Liver (tissue), 8 donors: ENCODE measurements at regions not wholly inside any gene's neighbourhood (a gene's known extent, or its start where the extent isn't known, plus 50 kb on each side); places are given as distances from the start of the nearest gene placed in this dataset.

Experiments
- DNase-seq: peaks from one replicate; pipeline ENCODE4 v3.0.0-alpha.2; 2017; ENCODE audit warnings: low spot score
- H3K27ac ChIP-seq, 2 donors: one replicate each; pipeline ENCODE4 v1.7.0; 2013; ENCODE audit warnings: inconsistent platforms in 2 of 2, low read length in 2 of 2, control low read depth in 1 of 2, low read depth in 1 of 2, mild to moderate bottlenecking in 1 of 2
- H3K27me3 ChIP-seq, 4 donors: one replicate each; pipeline versions ENCODE4 v1.6.1 to v1.7.0; 2013; ENCODE audit warnings: low read length in 3 of 4, inconsistent platforms in 1 of 4, mild to moderate bottlenecking in 1 of 4, moderate library complexity in 1 of 4; ENCODE audit not compliant: control insufficient read depth in 4 of 4, insufficient read depth in 4 of 4
- H3K36me3 ChIP-seq, 4 donors: one replicate each; pipeline versions ENCODE4 v1.6.1 to v1.7.0; 2013; ENCODE audit warnings: low read length in 3 of 4, mild to moderate bottlenecking in 3 of 4, low read depth in 1 of 4, moderate library complexity in 1 of 4; ENCODE audit not compliant: control insufficient read depth in 4 of 4, insufficient read depth in 3 of 4
- H3K4me1 ChIP-seq, 4 donors: one replicate each; pipeline versions ENCODE4 v1.6.1 to v1.7.0; 2013; ENCODE audit warnings: low read length in 3 of 4, mild to moderate bottlenecking in 3 of 4, moderate library complexity in 1 of 4; ENCODE audit not compliant: control insufficient read depth in 4 of 4, insufficient read depth in 4 of 4
- H3K4me3 ChIP-seq, 3 donors: one replicate each; pipeline versions ENCODE4 v1.6.1 to v1.7.0; 2013; ENCODE audit warnings: low read length in 3 of 3, control low read depth in 1 of 3, low read depth in 1 of 3, mild to moderate bottlenecking in 1 of 3
- H3K9ac ChIP-seq, 2 donors: one replicate each; pipeline ENCODE4 v1.7.0; 2013; ENCODE audit warnings: low read length in 2 of 2, mild to moderate bottlenecking in 2 of 2, moderate library complexity in 2 of 2, control low read depth in 1 of 2, low read depth in 1 of 2
- H3K9me3 ChIP-seq, 4 donors: one replicate each; pipeline versions ENCODE4 v1.6.1 to v1.7.0; 2013; ENCODE audit warnings: low read length in 3 of 4; ENCODE audit not compliant: control insufficient read depth in 4 of 4
- ATF3 ChIP-seq: IDR thresholded peaks from 2 replicates; pipeline ENCODE4 v1.6.1; 2016; ENCODE audit warnings: antibody characterized with exemption
- CTCF ChIP-seq: fragments of 150-350 bp; IDR thresholded peaks from 2 replicates; pipeline ENCODE4 v1.5.1; 2017; ENCODE audit warnings: improper control_type of control experiment, low read depth, low read length; ENCODE audit not compliant: missing input control
- EGR1 ChIP-seq, 2 donors: IDR thresholded peaks; 2 replicates each; pipeline ENCODE4 v1.6.1; 2016 to 2018; ENCODE audit warnings: antibody characterized with exemption in 2 of 2, low read depth in 2 of 2
- FOXA1 ChIP-seq: IDR thresholded peaks from 2 replicates; pipeline ENCODE4 v1.6.1; 2016; ENCODE audit warnings: antibody characterized with exemption
- FOXA2 ChIP-seq: IDR thresholded peaks from 2 replicates; pipeline ENCODE4 v1.6.1; 2016; ENCODE audit warnings: antibody characterized with exemption
- GABPA ChIP-seq, 2 donors: IDR thresholded peaks in 1 of 2; conservative IDR thresholded peaks in 1 of 2; 2 replicates each; pipeline ENCODE4 v1.6.1; 2016; ENCODE audit warnings: antibody characterized with exemption in 2 of 2, mild to moderate bottlenecking in 1 of 2, moderate library complexity in 1 of 2
- HNF4A ChIP-seq, 2 donors: conservative IDR thresholded peaks; 2 replicates each; pipeline ENCODE4 v1.6.1; 2016; ENCODE audit warnings: antibody characterized with exemption in 2 of 2, mild to moderate bottlenecking in 2 of 2
- JUND ChIP-seq, 2 donors: IDR thresholded peaks; 2 replicates each; pipeline ENCODE4 v1.6.1; 2016; ENCODE audit warnings: antibody characterized with exemption in 2 of 2
- MAX ChIP-seq: IDR thresholded peaks from 2 replicates; pipeline ENCODE4 v1.6.1; 2016; ENCODE audit warnings: antibody characterized with exemption
- RAD21 ChIP-seq, 2 donors: IDR thresholded peaks; 2 replicates each; pipeline ENCODE4 v1.6.1; 2016; ENCODE audit warnings: antibody characterized with exemption in 2 of 2, mild to moderate bottlenecking in 2 of 2
- RXRA ChIP-seq, 2 donors: IDR thresholded peaks; 2 replicates each; pipeline ENCODE4 v1.6.1; 2017 to 2018; ENCODE audit warnings: antibody characterized with exemption in 2 of 2, mild to moderate bottlenecking in 1 of 2
- SP1 ChIP-seq: IDR thresholded peaks from 2 replicates; pipeline ENCODE4 v1.6.1; 2018; ENCODE audit warnings: antibody characterized with exemption, mild to moderate bottlenecking
- YY1 ChIP-seq: IDR thresholded peaks from 2 replicates; pipeline ENCODE4 v1.6.1; 2016; ENCODE audit warnings: antibody characterized with exemption, mild to moderate bottlenecking
- ZBTB33 ChIP-seq: IDR thresholded peaks from 2 replicates; pipeline ENCODE4 v1.6.1; 2016; ENCODE audit warnings: antibody characterized with exemption
- WGBS: extraction: QIAGEN DNeasy Blood & Tissue Kit; methylation state at CpG from one replicate; pipeline ENCODE4 v1.1.7; 2013; 5-methylcytosine and 5-hydroxymethylcytosine counted together
- donor health status: healthy.
- donor health status: healthy.
- donor health status: healthy.
- donor health status: healthy.
- donor health status: healthy.

- no peak for TF ChIP-seq CTCF
- no peak for TF ChIP-seq FOXA2
Observed at GRCh38 chr17:51537996-51538550, 277.7 kb downstream of the UTP18 start (continued).

- H3K27me3 ChIP-seq, result no peaks in the 10 kb centered on the region
- H3K36me3 ChIP-seq, result no peaks in the 10 kb centered on the region
- no peak overlapping the region for H3K4me3 ChIP-seq
- H3K27ac ChIP-seq, result no peak overlapping the region
- no peaks in the 10 kb centered on the region for H3K9me3 ChIP-seq
- no peak overlapping the region for H3K9ac ChIP-seq
- DNase-seq, result no peak
- TF ChIP-seq RAD21 (IDR thresholded peaks at IDR 0.05), result peak in 1 of 2 donors; percentile 10
- TF ChIP-seq JUND (IDR thresholded peaks at IDR 0.05), result no peak
- WGBS, result 94% methylated on average over 6 of the region's 6 CpGs
- peaks cover 0 to 4% (median 3%) of the 10 kb centered on the region in 4 donors for H3K4me1 ChIP-seq
Observed at GRCh38 chr17:51540151-51540550, 279.8 kb downstream of the UTP18 start.

- no peaks in the 10 kb centered on the region for H3K36me3 ChIP-seq
- no peak overlapping the region for H3K27ac ChIP-seq
- H3K4me1 ChIP-seq, result no peaks in the 10 kb centered on the region
- no peak overlapping the region for H3K4me3 ChIP-seq
- no peaks in the 10 kb centered on the region for H3K27me3 ChIP-seq
- H3K9me3 ChIP-seq, result no peaks in the 10 kb centered on the region
- WGBS, result 87% methylated on average over 3 of the region's 3 CpGs
- DNase-seq, result no peak
- TF ChIP-seq EGR1 (IDR thresholded peaks at IDR 0.05; ENCODE audit: low read depth in 2 of 2) (no peak), FOXA2 (no peak), CTCF (no peak), SP1 (no peak), MAX (no peak), ZBTB33 (no peak), YY1 (no peak)
- no peak overlapping the region for H3K9ac ChIP-seq
Observed at GRCh38 chr17:51541215-51541614, 280.9 kb downstream of the UTP18 start.

GRCh38 chr17:51546114-51546513 is 285.8 kb downstream of the UTP18 start:
- WGBS, result 94% methylated on average over 2 of the region's 2 CpGs
- Histone ChIP-seq H3K27me3 (no peaks in the 10 kb centered on the region), H3K4me3 (no peak overlapping the region), H3K9ac (no peak overlapping the region), H3K4me1 (no peaks in the 10 kb centered on the region), H3K36me3 (no peaks in the 10 kb centered on the region), H3K9me3 (no peaks in the 10 kb centered on the region), H3K27ac (no peak overlapping the region)
- no peak for DNase-seq
- TF ChIP-seq EGR1 (IDR thresholded peaks at IDR 0.05; ENCODE audit: low read depth in 2 of 2) (no peak), FOXA1 (no peak), HNF4A (conservative IDR thresholded peaks at IDR 0.05) (no peak), ATF3 (no peak), FOXA2 (no peak), ZBTB33 (no peak), GABPA (IDR thresholded peaks at IDR 0.05 in 1 of 2, conservative IDR thresholded peaks at IDR 0.05 in 1 of 2) (no peak), RXRA (IDR thresholded peaks at IDR 0.05) (no peak)
